ENCODE measurements at regions not wholly inside any gene's neighbourhood (a gene's known extent, or its start where the extent isn't known, plus 50 kb on each side); places are given as distances from the start of the nearest gene placed in this dataset.

DNA sequence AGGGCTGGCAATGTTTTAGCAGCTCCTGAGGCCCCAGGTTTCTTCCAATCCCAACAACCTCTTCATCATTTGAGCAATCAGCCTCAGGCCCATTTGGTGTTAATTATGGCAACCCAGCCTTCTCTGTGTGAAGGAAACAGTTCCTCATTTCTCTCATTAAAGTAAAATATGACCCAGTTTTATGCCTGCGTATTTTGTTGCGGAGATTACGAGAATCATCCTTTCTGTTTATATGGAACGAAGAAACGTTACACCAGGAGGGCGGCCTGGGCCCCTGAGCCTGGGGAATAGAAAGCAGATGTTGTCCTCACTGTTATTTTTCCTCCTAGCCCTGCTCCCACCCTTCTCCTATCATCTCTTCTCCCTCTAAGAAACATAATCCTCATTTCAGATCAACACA is 332.2 kb upstream of the USP24 start:
- Mint-ChIP-seq H3K4me1 (ENCODE audit: low read depth) (peaks cover 3% of the 10 kb centered on the region), H3K27ac (ENCODE audit: unreplicated experiment) (no peak overlapping the region), H3K27me3 (ENCODE audit: low read depth) (no peaks in the 10 kb centered on the region), H3K4me3 (ENCODE audit: unreplicated experiment) (no peak overlapping the region), H3K9me3 (ENCODE audit: low read depth) (no peaks in the 10 kb centered on the region), H3K36me3 (ENCODE audit: low read depth) (no peaks in the 10 kb centered on the region)
- TF ChIP-seq, protein P1, sequence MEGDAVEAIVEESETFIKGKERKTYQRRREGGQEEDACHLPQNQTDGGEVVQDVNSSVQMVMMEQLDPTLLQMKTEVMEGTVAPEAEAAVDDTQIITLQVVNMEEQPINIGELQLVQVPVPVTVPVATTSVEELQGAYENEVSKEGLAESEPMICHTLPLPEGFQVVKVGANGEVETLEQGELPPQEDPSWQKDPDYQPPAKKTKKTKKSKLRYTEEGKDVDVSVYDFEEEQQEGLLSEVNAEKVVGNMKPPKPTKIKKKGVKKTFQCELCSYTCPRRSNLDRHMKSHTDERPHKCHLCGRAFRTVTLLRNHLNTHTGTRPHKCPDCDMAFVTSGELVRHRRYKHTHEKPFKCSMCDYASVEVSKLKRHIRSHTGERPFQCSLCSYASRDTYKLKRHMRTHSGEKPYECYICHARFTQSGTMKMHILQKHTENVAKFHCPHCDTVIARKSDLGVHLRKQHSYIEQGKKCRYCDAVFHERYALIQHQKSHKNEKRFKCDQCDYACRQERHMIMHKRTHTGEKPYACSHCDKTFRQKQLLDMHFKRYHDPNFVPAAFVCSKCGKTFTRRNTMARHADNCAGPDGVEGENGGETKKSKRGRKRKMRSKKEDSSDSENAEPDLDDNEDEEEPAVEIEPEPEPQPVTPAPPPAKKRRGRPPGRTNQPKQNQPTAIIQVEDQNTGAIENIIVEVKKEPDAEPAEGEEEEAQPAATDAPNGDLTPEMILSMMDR (IDR thresholded peaks at IDR 0.05): no peak
- DNase-seq (ENCODE audit: low spot score): no peak

DNA sequence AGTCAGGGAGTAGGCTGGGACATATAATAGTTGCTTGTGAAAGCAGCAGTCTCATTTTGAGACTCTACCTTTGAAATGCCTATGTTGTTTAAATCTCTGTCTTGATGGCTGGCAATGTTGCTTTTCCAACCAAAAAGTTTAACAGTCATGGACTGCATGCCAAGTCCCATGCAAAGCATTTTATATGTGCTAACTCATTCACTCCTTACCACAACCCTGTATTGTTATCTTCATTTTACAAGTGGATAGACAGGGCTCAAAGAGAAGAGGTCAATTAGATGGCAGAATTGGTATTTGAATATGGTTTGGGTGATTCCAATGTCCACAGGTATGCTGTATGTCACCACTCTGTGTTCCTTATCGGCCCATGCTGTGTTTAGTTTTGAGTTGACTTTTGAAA is 331.4 kb upstream of the USP24 start:
- Mint-ChIP-seq H3K27me3 (ENCODE audit: low read depth) (no peaks in the 10 kb centered on the region), H3K4me3 (ENCODE audit: unreplicated experiment) (no peak overlapping the region)

DNA sequence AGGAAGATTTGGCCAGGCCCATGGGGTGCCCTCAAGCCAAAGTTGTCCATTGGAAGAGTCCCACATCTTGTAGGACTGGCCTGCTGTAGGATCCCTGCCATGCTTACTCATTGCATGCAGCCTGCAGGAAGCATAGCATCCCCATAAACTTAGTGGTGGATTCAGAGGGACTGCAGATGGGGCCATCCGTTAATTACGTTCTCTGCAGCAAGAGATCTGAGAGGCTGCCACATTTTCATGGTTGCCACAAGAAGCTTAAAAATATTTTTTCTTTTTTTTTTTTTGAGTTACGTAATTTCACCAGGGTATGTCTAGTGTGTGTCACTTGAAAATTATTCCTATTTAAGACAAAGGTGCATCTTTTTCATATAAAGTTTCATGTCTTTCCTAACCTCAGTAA is 329.7 kb upstream of the USP24 start:
- H3K36me3 Mint-ChIP-seq (ENCODE audit: low read depth): no peaks in the 10 kb centered on the region
- no peak overlapping the region for H3K4me3 Mint-ChIP-seq (ENCODE audit: unreplicated experiment)
- H3K27ac Mint-ChIP-seq (ENCODE audit: unreplicated experiment): no peak overlapping the region
- H3K4me1 Mint-ChIP-seq (ENCODE audit: low read depth): peaks cover 10% of the 10 kb centered on the region
- H3K27me3 Mint-ChIP-seq (ENCODE audit: low read depth): no peaks in the 10 kb centered on the region
- DNase-seq (ENCODE audit: low spot score): no peak
- TF ChIP-seq, protein P1 (IDR thresholded peaks at IDR 0.05): no peak
- H3K9me3 Mint-ChIP-seq (ENCODE audit: low read depth): no peaks in the 10 kb centered on the region

More for the DNA sequence above, 331.4 kb upstream of the USP24 start:
- DNase-seq (ENCODE audit: low spot score): no peak
- no peak overlapping the region for H3K27ac Mint-ChIP-seq (ENCODE audit: unreplicated experiment)
- H3K36me3 Mint-ChIP-seq (ENCODE audit: low read depth): no peaks in the 10 kb centered on the region
- TF ChIP-seq, protein P1 (IDR thresholded peaks at IDR 0.05): no peak
- H3K4me1 Mint-ChIP-seq (ENCODE audit: low read depth): peaks cover 3% of the 10 kb centered on the region
- no peaks in the 10 kb centered on the region for H3K9me3 Mint-ChIP-seq (ENCODE audit: low read depth)

DNA sequence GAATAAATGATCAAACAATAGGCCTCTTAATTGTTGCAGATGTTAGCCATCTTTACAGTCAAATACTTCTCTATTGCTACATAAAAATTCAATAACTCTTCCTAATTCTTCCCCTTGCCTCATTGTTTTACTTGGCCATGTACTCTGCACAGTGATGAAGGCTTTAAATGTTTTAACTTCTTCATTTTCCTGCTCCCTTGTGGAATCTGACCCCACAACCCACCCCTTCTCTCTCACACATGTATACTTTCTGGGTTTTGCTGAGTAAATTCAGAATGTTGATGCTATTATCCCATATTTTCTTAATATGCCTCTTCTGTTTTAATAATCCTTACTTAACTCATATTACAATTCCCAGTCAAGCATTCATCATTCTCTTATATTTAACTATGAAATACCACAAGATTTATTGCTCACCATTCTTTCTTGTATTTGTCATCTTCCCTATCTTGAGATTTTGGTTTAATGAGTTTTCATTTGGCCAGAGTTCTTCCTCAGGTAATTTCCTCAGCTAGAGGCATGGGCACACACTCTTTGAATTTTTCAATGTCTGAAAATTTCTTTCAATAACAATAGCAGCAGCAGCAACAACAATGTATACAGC is 327.8 kb upstream of the USP24 start:
- no peak for DNase-seq (ENCODE audit: low spot score)
- H3K4me1 Mint-ChIP-seq (ENCODE audit: low read depth): peaks cover 10% of the 10 kb centered on the region
- no peaks in the 10 kb centered on the region for H3K27me3 Mint-ChIP-seq (ENCODE audit: low read depth)
- no peak overlapping the region for H3K4me3 Mint-ChIP-seq (ENCODE audit: unreplicated experiment)
- no peak overlapping the region for H3K27ac Mint-ChIP-seq (ENCODE audit: unreplicated experiment)
- TF ChIP-seq, protein P1 (IDR thresholded peaks at IDR 0.05): no peak
- no peaks in the 10 kb centered on the region for H3K36me3 Mint-ChIP-seq (ENCODE audit: low read depth)
- H3K9me3 Mint-ChIP-seq (ENCODE audit: low read depth): no peaks in the 10 kb centered on the region

DNA sequence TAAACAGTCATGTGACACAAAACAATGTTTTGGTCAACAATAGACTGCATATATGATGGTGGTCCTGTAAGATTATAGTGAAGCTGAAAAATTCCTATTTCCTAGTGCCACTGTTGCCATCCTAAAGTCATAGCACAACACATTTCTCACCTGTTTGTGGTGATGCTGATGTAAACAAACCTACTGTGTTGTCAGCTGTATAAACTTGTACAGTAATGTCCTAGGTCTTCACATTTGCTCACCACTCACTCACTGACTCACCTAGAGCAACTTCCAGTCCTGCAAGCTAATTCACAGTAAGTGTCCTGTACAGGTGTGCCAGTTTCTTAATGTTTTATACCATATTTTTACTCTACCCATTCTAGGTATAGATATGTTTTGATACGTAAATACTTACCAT is 326.1 kb upstream of the USP24 start:
- Mint-ChIP-seq H3K9me3 (ENCODE audit: low read depth) (no peaks in the 10 kb centered on the region), H3K4me1 (ENCODE audit: low read depth) (peaks cover 10% of the 10 kb centered on the region), H3K27me3 (ENCODE audit: low read depth) (no peaks in the 10 kb centered on the region), H3K36me3 (ENCODE audit: low read depth) (no peaks in the 10 kb centered on the region), H3K4me3 (ENCODE audit: unreplicated experiment) (no peak overlapping the region), H3K27ac (ENCODE audit: unreplicated experiment) (no peak overlapping the region)
- DNase-seq (ENCODE audit: low spot score): no peak
- TF ChIP-seq, protein P1 (IDR thresholded peaks at IDR 0.05): no peak

Data from chondrocyte (in vitro differentiated cells).